ENCODE measurements at regions not wholly inside any gene's neighbourhood (a gene's known extent, or its start where the extent isn't known, plus 50 kb on each side); places are given as distances from the start of the nearest gene placed in this dataset.

DNA sequence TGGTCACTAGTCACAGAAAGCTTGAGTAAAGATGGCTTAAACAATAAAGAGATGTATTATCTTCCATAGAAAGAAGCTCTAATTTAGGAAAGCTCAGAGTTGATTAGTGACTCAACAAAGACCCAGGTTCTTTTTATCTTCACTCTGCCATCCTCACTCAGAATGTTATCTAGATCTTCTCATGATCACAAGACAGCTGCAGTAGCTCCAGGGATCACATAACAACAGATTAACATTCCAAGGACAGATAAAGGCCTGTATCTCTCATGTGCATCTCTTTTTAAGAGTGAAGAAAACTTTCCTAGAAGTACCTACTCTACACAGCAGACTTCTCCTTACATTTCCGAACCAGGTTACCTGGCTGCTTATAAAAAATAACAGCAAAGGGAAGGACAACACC, 368.7 kb upstream of the PROX1 start:
- TF ChIP-seq, protein P1, sequence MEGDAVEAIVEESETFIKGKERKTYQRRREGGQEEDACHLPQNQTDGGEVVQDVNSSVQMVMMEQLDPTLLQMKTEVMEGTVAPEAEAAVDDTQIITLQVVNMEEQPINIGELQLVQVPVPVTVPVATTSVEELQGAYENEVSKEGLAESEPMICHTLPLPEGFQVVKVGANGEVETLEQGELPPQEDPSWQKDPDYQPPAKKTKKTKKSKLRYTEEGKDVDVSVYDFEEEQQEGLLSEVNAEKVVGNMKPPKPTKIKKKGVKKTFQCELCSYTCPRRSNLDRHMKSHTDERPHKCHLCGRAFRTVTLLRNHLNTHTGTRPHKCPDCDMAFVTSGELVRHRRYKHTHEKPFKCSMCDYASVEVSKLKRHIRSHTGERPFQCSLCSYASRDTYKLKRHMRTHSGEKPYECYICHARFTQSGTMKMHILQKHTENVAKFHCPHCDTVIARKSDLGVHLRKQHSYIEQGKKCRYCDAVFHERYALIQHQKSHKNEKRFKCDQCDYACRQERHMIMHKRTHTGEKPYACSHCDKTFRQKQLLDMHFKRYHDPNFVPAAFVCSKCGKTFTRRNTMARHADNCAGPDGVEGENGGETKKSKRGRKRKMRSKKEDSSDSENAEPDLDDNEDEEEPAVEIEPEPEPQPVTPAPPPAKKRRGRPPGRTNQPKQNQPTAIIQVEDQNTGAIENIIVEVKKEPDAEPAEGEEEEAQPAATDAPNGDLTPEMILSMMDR (IDR thresholded peaks at IDR 0.05; ENCODE audit: low read length), result no peak
- TF ChIP-seq EZH2 (optimal IDR thresholded peaks at IDR 0.05; ENCODE audit: low read depth, low read length), result no peak

All from MM.1S (cell line).